ENCODE measurements at regions not wholly inside any gene's neighbourhood (a gene's known extent, or its start where the extent isn't known, plus 50 kb on each side); places are given as distances from the start of the nearest gene placed in this dataset.

DNA sequence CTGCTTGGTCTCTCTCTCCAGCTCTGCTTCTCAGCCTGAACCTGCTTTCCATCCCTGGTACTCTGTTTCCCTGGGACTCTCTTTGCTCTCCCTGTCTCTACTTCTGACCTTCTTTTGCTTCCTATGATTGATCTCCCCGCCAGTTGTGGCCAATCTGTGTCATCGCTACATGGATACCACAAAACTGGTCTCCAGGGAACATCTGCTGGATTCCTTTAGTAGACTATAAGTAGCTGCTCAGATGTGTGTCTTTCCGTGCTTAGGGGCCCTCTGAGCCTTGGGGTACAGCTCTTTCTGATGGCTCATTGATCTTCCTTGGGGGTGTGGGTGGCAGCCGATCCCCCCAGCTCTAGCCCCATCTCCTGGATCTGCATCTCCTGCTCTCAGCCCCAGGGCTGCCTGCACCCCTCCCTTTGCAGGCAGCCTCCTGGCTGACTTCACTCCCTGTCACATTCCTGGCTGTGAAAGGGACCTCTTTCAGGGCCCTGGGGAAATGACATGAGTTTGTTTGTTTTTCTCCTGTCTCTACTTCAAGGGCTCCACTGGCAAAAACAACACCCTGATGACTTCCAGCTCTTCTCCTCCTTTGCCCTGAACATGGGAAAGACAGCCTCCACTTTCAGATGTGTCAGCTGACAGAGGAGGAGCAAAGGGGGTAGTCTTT, 333.7 kb downstream of the CYP26B1 start (continued):
- TF ChIP-seq EP300 (IDR thresholded peaks at IDR 0.05; ENCODE audit: borderline replicate concordance in 1 of 2, low read depth in 1 of 2, low read length in 1 of 2) (no peak), ELF1 (IDR thresholded peaks at IDR 0.05) (no peak), TAF1 (IDR thresholded peaks at IDR 0.05; ENCODE audit: borderline replicate concordance, low read depth, low read length) (no peak)

DNA sequence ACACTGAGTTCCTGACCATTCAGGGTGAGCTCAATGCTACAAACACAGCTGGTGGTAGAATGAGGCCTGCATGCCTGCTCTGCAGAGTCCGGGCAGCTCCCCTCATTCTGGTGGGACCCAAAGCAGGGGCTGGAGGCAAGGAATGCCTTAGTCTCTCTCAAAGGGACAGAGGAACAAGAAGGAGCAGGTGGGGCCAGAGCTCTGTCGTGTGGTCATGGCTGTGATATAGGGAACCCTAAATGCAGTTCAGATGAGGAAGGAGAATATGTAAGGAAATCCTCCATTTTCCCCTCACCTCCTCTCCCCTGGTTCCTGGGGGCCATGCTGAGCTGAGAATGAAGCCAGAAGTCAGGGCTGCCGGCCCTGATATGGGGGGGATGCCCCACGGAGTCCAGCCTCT, 334.3 kb downstream of the CYP26B1 start:
- WGBS (ENCODE audit: low lambda C conversion rate), result 11% methylated on average over 2 of the region's 4 CpGs
- Histone ChIP-seq H3K27me3 (ENCODE audit: insufficient read depth) (no peaks in the 10 kb centered on the region), H3K4me1 (ENCODE audit: control insufficient read depth in 1 of 2, insufficient read depth in 2 of 2, low read depth in 1 of 2, low read length in 1 of 2) (no peaks in the 10 kb centered on the region; a peak in 1 of 4 replicates), H3K4me3 (ENCODE audit: low read depth in 2 of 2, low read length in 1 of 2) (no peak overlapping the region), H3K27ac (ENCODE audit: low read depth in 2 of 2, low read length in 1 of 2) (no peak overlapping the region), H3K4me2 (no peak overlapping the region), H3K9me3 (no peaks in the 10 kb centered on the region), H3F3A (replicated peaks; ENCODE audit: insufficient read depth) (no peaks in the 10 kb centered on the region), H3K9me2 (no peaks in the 10 kb centered on the region), H3K9ac (no peak overlapping the region), H3K36me3 (replicated peaks in 1 of 2; ENCODE audit: control insufficient read depth in 1 of 2, insufficient read depth in 2 of 2, low read length in 1 of 2) (no peaks in the 10 kb centered on the region), H3K79me2 (ENCODE audit: insufficient read depth) (no peaks in the 10 kb centered on the region), H4K20me1 (ENCODE audit: insufficient read depth) (no peaks in the 10 kb centered on the region), H2AFZ (ENCODE audit: low read depth) (no peak overlapping the region)
- no peak for DNase-seq
- CTCF ChIA-PET, result interaction anchor here (0.6 to 3.1 kb wide), 3 partner anchors 11 to 337 kb away, joined by 4 to 12 read pairs (median 4); no protein-coding TSS in a partner anchor
- POLR2A ChIA-PET, result no interaction called here
- TF ChIP-seq YY1 (IDR thresholded peaks at IDR 0.05; ENCODE audit: low read depth) (no peak), EZH2phosphoT487 (IDR thresholded peaks at IDR 0.05; ENCODE audit: borderline replicate concordance, low read depth) (no peak), TAF1 (IDR thresholded peaks at IDR 0.05; ENCODE audit: borderline replicate concordance, low read depth, low read length) (no peak), GATA2 (CRISPR knock-in tag; IDR thresholded peaks at IDR 0.05) (no peak), SMC3 (IDR thresholded peaks at IDR 0.05; ENCODE audit: low read depth, low read length) (no peak), RFX5 (IDR thresholded peaks at IDR 0.05; ENCODE audit: low read length) (no peak), NRF1 (IDR thresholded peaks at IDR 0.05; ENCODE audit: low read depth, low read length) (no peak)

DNA sequence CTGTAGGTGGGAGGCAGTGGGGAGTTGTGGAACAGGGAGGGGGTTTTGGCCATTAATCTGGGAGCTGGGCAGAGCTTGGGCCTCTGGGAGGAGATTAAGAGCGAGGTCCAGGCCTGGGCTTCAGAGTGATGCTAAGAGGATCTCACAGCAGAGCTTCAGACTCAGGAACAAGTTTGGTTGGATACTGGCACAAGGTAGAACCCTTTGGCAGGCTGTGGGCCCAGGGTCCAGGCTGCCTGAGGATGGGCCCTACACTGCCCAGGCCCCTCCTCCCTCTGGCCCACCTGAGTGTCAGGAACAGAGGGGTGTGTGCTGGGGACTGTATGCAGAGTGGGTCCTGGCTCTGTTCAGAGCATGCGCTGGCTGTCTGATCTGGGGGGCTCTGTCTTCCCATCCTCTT, 334.9 kb downstream of the CYP26B1 start:
- Histone ChIP-seq H3K4me1 (ENCODE audit: control insufficient read depth in 1 of 2, insufficient read depth in 2 of 2, low read depth in 1 of 2, low read length in 1 of 2) (no peaks in the 10 kb centered on the region; a peak in 1 of 4 replicates), H3K9me2 (no peaks in the 10 kb centered on the region), H3K27me3 (ENCODE audit: insufficient read depth) (no peaks in the 10 kb centered on the region), H4K20me1 (ENCODE audit: insufficient read depth) (no peaks in the 10 kb centered on the region), H3F3A (replicated peaks; ENCODE audit: insufficient read depth) (no peaks in the 10 kb centered on the region), H3K4me2 (no peak overlapping the region), H3K9me3 (no peaks in the 10 kb centered on the region), H2AFZ (ENCODE audit: low read depth) (no peak overlapping the region), H3K4me3 (ENCODE audit: low read depth in 2 of 2, low read length in 1 of 2) (no peak overlapping the region), H3K36me3 (replicated peaks in 1 of 2; ENCODE audit: control insufficient read depth in 1 of 2, insufficient read depth in 2 of 2, low read length in 1 of 2) (no peaks in the 10 kb centered on the region), H3K79me2 (ENCODE audit: insufficient read depth) (no peaks in the 10 kb centered on the region), H3K9ac (no peak overlapping the region), H3K27ac (ENCODE audit: low read depth in 2 of 2, low read length in 1 of 2) (no peak overlapping the region)
- 40% methylated on average over 1 of the region's 2 CpGs for WGBS (ENCODE audit: low lambda C conversion rate)
- CTCF ChIA-PET, result interaction anchor here (0.7 to 3.1 kb wide), 2 partner anchors 10 to 338 kb away, joined by 4 to 12 read pairs; no protein-coding TSS in a partner anchor
- POLR2A ChIA-PET, result no interaction called here
- no peak for DNase-seq
- no peak for TF ChIP-seq POLR2AphosphoS5 (IDR thresholded peaks at IDR 0.05; ENCODE audit: low read depth, low read length)
- TF ChIP-seq RAD21 (IDR thresholded peaks at IDR 0.05; ENCODE audit: low read length), result no peak
- TF ChIP-seq ELF1 (IDR thresholded peaks at IDR 0.05), result no peak
- TF ChIP-seq, protein P1, sequence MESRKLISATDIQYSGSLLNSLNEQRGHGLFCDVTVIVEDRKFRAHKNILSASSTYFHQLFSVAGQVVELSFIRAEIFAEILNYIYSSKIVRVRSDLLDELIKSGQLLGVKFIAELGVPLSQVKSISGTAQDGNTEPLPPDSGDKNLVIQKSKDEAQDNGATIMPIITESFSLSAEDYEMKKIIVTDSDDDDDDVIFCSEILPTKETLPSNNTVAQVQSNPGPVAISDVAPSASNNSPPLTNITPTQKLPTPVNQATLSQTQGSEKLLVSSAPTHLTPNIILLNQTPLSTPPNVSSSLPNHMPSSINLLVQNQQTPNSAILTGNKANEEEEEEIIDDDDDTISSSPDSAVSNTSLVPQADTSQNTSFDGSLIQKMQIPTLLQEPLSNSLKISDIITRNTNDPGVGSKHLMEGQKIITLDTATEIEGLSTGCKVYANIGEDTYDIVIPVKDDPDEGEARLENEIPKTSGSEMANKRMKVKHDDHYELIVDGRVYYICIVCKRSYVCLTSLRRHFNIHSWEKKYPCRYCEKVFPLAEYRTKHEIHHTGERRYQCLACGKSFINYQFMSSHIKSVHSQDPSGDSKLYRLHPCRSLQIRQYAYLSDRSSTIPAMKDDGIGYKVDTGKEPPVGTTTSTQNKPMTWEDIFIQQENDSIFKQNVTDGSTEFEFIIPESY (IDR thresholded peaks at IDR 0.05; ENCODE audit: borderline replicate concordance, low read depth), result no peak
- TF ChIP-seq CHD2 (IDR thresholded peaks at IDR 0.05; ENCODE audit: low read length, partially characterized antibody), result no peak
- no peak for TF ChIP-seq RXRA (IDR thresholded peaks at IDR 0.05; ENCODE audit: borderline replicate concordance, low read depth)
- no peak for TF ChIP-seq RCOR1 (IDR thresholded peaks at IDR 0.05; ENCODE audit: low read length)
- TF ChIP-seq, protein P2, sequence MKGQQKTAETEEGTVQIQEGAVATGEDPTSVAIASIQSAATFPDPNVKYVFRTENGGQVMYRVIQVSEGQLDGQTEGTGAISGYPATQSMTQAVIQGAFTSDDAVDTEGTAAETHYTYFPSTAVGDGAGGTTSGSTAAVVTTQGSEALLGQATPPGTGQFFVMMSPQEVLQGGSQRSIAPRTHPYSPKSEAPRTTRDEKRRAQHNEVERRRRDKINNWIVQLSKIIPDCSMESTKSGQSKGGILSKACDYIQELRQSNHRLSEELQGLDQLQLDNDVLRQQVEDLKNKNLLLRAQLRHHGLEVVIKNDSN (IDR thresholded peaks at IDR 0.05; ENCODE audit: borderline replicate concordance, low read depth), result no peak
- TF ChIP-seq MEF2A (IDR thresholded peaks at IDR 0.05; ENCODE audit: borderline replicate concordance, low read depth), result no peak
- no peak for TF ChIP-seq TEAD4 (IDR thresholded peaks at IDR 0.05; ENCODE audit: borderline replicate concordance, insufficient read depth)
- TF ChIP-seq GABPA (IDR thresholded peaks at IDR 0.05; ENCODE audit: low read depth), result no peak
- TF ChIP-seq MXI1 (IDR thresholded peaks at IDR 0.05; ENCODE audit: low read depth, low read length), result no peak
- TF ChIP-seq FOSL2 (IDR thresholded peaks at IDR 0.05; ENCODE audit: borderline replicate concordance, low read depth), result no peak
- no peak for TF ChIP-seq FOXM1 (IDR thresholded peaks at IDR 0.05; ENCODE audit: low read depth)
- no peak for TF ChIP-seq EP300 (IDR thresholded peaks at IDR 0.05; ENCODE audit: borderline replicate concordance in 1 of 2, low read depth in 1 of 2, low read length in 1 of 2)
- TF ChIP-seq FOXJ3 (CRISPR knock-in tag; IDR thresholded peaks at IDR 0.05), result no peak
- TF ChIP-seq, protein P3, sequence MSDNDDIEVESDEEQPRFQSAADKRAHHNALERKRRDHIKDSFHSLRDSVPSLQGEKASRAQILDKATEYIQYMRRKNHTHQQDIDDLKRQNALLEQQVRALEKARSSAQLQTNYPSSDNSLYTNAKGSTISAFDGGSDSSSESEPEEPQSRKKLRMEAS (IDR thresholded peaks at IDR 0.05; ENCODE audit: low read depth), result no peak
- TF ChIP-seq SMC3 (IDR thresholded peaks at IDR 0.05; ENCODE audit: low read depth, low read length), result no peak

All from SK-N-SH (cell line).